ENCODE measurements at regions not wholly inside any gene's neighbourhood (a gene's known extent, or its start where the extent isn't known, plus 50 kb on each side); places are given as distances from the start of the nearest gene placed in this dataset.
"Not testable (repeated sequence)": the region's sequence is repeated elsewhere in the genome, so short reads cannot be mapped to it uniquely, and the experiment has no call there.

- not testable (repeated sequence) for H3K27me3 Mint-ChIP-seq; H3K36me3 Mint-ChIP-seq (ENCODE audit: low read depth); DNase-seq; H3K4me3 Mint-ChIP-seq; H3K4me1 Mint-ChIP-seq; H3K9me3 ChIP-seq (ENCODE audit: control insufficient read depth, low read length, poor library complexity, severe bottlenecking); H3K27ac Mint-ChIP-seq; ATAC-seq
Observed at GRCh38 chr15:98104386-98105151, 144.1 kb downstream of the ARRDC4 start.

- H3K4me3 Mint-ChIP-seq; H3K36me3 Mint-ChIP-seq (ENCODE audit: low read depth); DNase-seq; H3K27me3 Mint-ChIP-seq; H3K4me1 Mint-ChIP-seq; ATAC-seq; H3K9me3 ChIP-seq (ENCODE audit: control insufficient read depth, low read length, poor library complexity, severe bottlenecking); H3K27ac Mint-ChIP-seq: not testable (repeated sequence)
Observed at GRCh38 chr15:98106615-98107194, 146.2 kb downstream of the ARRDC4 start.

- Mint-ChIP-seq H3K27ac (no peak overlapping the region), H3K4me3 (no peak overlapping the region), H3K4me1 (no peaks in the 10 kb centered on the region), H3K36me3 (ENCODE audit: low read depth) (no peaks in the 10 kb centered on the region), H3K27me3 (peaks cover 5% of the 10 kb centered on the region)
- ATAC-seq (no peak), DNase-seq (no peak)
- no peaks in the 10 kb centered on the region for H3K9me3 ChIP-seq (ENCODE audit: control insufficient read depth, low read length, poor library complexity, severe bottlenecking)
Observed at GRCh38 chr15:98111806-98112205, 151.3 kb downstream of the ARRDC4 start.

- Mint-ChIP-seq H3K27ac (no peak overlapping the region), H3K36me3 (ENCODE audit: low read depth) (no peaks in the 10 kb centered on the region), H3K27me3 (peaks cover 5% of the 10 kb centered on the region), H3K4me1 (no peaks in the 10 kb centered on the region), H3K4me3 (no peak overlapping the region)
- ATAC-seq, result no peak
- DNase-seq, result no peak
- H3K9me3 ChIP-seq (ENCODE audit: control insufficient read depth, low read length, poor library complexity, severe bottlenecking), result no peaks in the 10 kb centered on the region
Observed at GRCh38 chr15:98113327-98113726, 152.8 kb downstream of the ARRDC4 start.

- DNase-seq (no peak), ATAC-seq (no peak)
- H3K4me3 Mint-ChIP-seq, result no peak overlapping the region
- no peaks in the 10 kb centered on the region for H3K36me3 Mint-ChIP-seq (ENCODE audit: low read depth)
- H3K9me3 ChIP-seq (ENCODE audit: control insufficient read depth, low read length, poor library complexity, severe bottlenecking), result no peaks in the 10 kb centered on the region
- H3K27ac Mint-ChIP-seq, result no peak overlapping the region
- H3K4me1 Mint-ChIP-seq, result no peaks in the 10 kb centered on the region
- peaks cover 5% of the 10 kb centered on the region for H3K27me3 Mint-ChIP-seq
Observed at GRCh38 chr15:98120561-98120960, 160.1 kb downstream of the ARRDC4 start.

- no peaks in the 10 kb centered on the region for H3K36me3 Mint-ChIP-seq (ENCODE audit: low read depth)
- no peak for DNase-seq
- no peaks in the 10 kb centered on the region for H3K9me3 ChIP-seq (ENCODE audit: control insufficient read depth, low read length, poor library complexity, severe bottlenecking)
- H3K27me3 Mint-ChIP-seq, result peaks cover 5% of the 10 kb centered on the region
- H3K4me3 Mint-ChIP-seq, result no peak overlapping the region
- H3K4me1 Mint-ChIP-seq, result no peaks in the 10 kb centered on the region
- H3K27ac Mint-ChIP-seq, result no peak overlapping the region
- ATAC-seq, result no peak
Observed at GRCh38 chr15:98121536-98121935, 161.0 kb downstream of the ARRDC4 start.

GRCh38 chr15:98121957-98122356, 161.5 kb downstream of the ARRDC4 start:
- H3K27ac Mint-ChIP-seq, result no peak overlapping the region
- no peak for ATAC-seq

GRCh38 chr15:98123297-98123696, 162.8 kb downstream of the ARRDC4 start:
- Mint-ChIP-seq H3K36me3 (ENCODE audit: low read depth) (no peaks in the 10 kb centered on the region), H3K4me1 (no peaks in the 10 kb centered on the region), H3K27me3 (peaks cover 5% of the 10 kb centered on the region), H3K4me3 (no peak overlapping the region), H3K27ac (no peak overlapping the region)
- ATAC-seq, result no peak
- DNase-seq, result no peak
- no peaks in the 10 kb centered on the region for H3K9me3 ChIP-seq (ENCODE audit: control insufficient read depth, low read length, poor library complexity, severe bottlenecking)

More at GRCh38 chr15:98121957-98122356, 161.5 kb downstream of the ARRDC4 start:
- no peaks in the 10 kb centered on the region for H3K4me1 Mint-ChIP-seq
- H3K9me3 ChIP-seq (ENCODE audit: control insufficient read depth, low read length, poor library complexity, severe bottlenecking), result no peaks in the 10 kb centered on the region
- H3K27me3 Mint-ChIP-seq, result peaks cover 5% of the 10 kb centered on the region
- H3K36me3 Mint-ChIP-seq (ENCODE audit: low read depth), result no peaks in the 10 kb centered on the region
- no peak overlapping the region for H3K4me3 Mint-ChIP-seq
- no peak for DNase-seq

GRCh38 chr15:98123834-98124233, 163.3 kb downstream of the ARRDC4 start:
- Mint-ChIP-seq H3K4me1 (no peaks in the 10 kb centered on the region), H3K36me3 (ENCODE audit: low read depth) (no peaks in the 10 kb centered on the region), H3K4me3 (no peak overlapping the region), H3K27me3 (peaks cover 5% of the 10 kb centered on the region), H3K27ac (no peak overlapping the region)
- no peak for ATAC-seq
- H3K9me3 ChIP-seq (ENCODE audit: control insufficient read depth, low read length, poor library complexity, severe bottlenecking), result no peaks in the 10 kb centered on the region
- no peak for DNase-seq

- Mint-ChIP-seq H3K27ac (no peak overlapping the region), H3K27me3 (peaks cover 5% of the 10 kb centered on the region), H3K4me1 (no peaks in the 10 kb centered on the region), H3K36me3 (ENCODE audit: low read depth) (no peaks in the 10 kb centered on the region), H3K4me3 (no peak overlapping the region)
- ATAC-seq (no peak), DNase-seq (no peak)
- no peaks in the 10 kb centered on the region for H3K9me3 ChIP-seq (ENCODE audit: control insufficient read depth, low read length, poor library complexity, severe bottlenecking)
Observed at GRCh38 chr15:98124581-98124980, 164.1 kb downstream of the ARRDC4 start.

GRCh38 chr15:98126326-98127085, 166.0 kb downstream of the ARRDC4 start:
- Mint-ChIP-seq H3K27ac (no peak overlapping the region), H3K4me3 (no peak overlapping the region), H3K27me3 (no peaks in the 10 kb centered on the region), H3K4me1 (no peaks in the 10 kb centered on the region), H3K36me3 (ENCODE audit: low read depth) (no peaks in the 10 kb centered on the region)
- DNase-seq (no peak), ATAC-seq (no peak)
- peaks cover 2% of the 10 kb centered on the region for H3K9me3 ChIP-seq (ENCODE audit: control insufficient read depth, low read length, poor library complexity, severe bottlenecking)

GRCh38 chr15:98127586-98127985, 167.1 kb downstream of the ARRDC4 start:
- peaks cover 2% of the 10 kb centered on the region for H3K9me3 ChIP-seq (ENCODE audit: control insufficient read depth, low read length, poor library complexity, severe bottlenecking)
- H3K27me3 Mint-ChIP-seq, result no peaks in the 10 kb centered on the region
- H3K27ac Mint-ChIP-seq, result no peak overlapping the region
- no peak overlapping the region for H3K4me3 Mint-ChIP-seq
- H3K4me1 Mint-ChIP-seq, result no peaks in the 10 kb centered on the region
- no peak for ATAC-seq
- H3K36me3 Mint-ChIP-seq (ENCODE audit: low read depth), result no peaks in the 10 kb centered on the region
- DNase-seq, result no peak

- Mint-ChIP-seq H3K4me1 (no peaks in the 10 kb centered on the region), H3K27me3 (no peaks in the 10 kb centered on the region), H3K36me3 (ENCODE audit: low read depth) (no peaks in the 10 kb centered on the region), H3K27ac (no peak overlapping the region), H3K4me3 (no peak overlapping the region)
- no peak for DNase-seq
- ATAC-seq, result no peak
- H3K9me3 ChIP-seq (ENCODE audit: control insufficient read depth, low read length, poor library complexity, severe bottlenecking), result peaks cover 2% of the 10 kb centered on the region
Observed at GRCh38 chr15:98131924-98132323, 171.4 kb downstream of the ARRDC4 start.

All from T-helper 17 cell (primary cell).